ENCODE measurements at regions not wholly inside any gene's neighbourhood (a gene's known extent, or its start where the extent isn't known, plus 50 kb on each side); places are given as distances from the start of the nearest gene placed in this dataset.

GRCh38 chr22:34801221-34801620 lies 264.7 kb upstream of the ISX start:
- WGBS (ENCODE audit: insufficient coverage): 89% methylated on average over 11 of the region's 11 CpGs
- no peak overlapping the region for H2AFZ ChIP-seq (ENCODE audit: insufficient read depth, low read depth, low read length, poor library complexity, severe bottlenecking)
- H3K4me2 ChIP-seq (replicated peaks; ENCODE audit: low read depth, low read length, poor library complexity, severe bottlenecking): no peak overlapping the region
- no peak for TF ChIP-seq EZH2 (IDR thresholded peaks at IDR 0.05; ENCODE audit: borderline replicate concordance, insufficient read depth, low read depth, low read length, poor library complexity, severe bottlenecking)
- no peak for TF ChIP-seq CTCF (IDR thresholded peaks at IDR 0.05)
- no peak overlapping the region for H3K27ac ChIP-seq (ENCODE audit: low read length in 2 of 2)
- H3K4me1 ChIP-seq (ENCODE audit: control insufficient read depth in 2 of 2, insufficient read depth in 2 of 2, low read length in 2 of 2): no peaks in the 10 kb centered on the region
- H3K9ac ChIP-seq (ENCODE audit: low read length): no peak overlapping the region
- ATAC-seq (ENCODE audit: low read depth) (no peak), DNase-seq (no peak)
- H3K79me2 ChIP-seq (ENCODE audit: control insufficient read depth, insufficient read depth, low read length): no peaks in the 10 kb centered on the region
- intact Hi-C loops (cut with micrococcal nuclease): no loop called here
- Mint-ChIP-seq H3K9me3 (ENCODE audit: insufficient read depth) (no peaks in the 10 kb centered on the region), H3K4me3 (no peak overlapping the region), H3K27me3 (peaks cover 3% of the 10 kb centered on the region), H3K4me1 (no peaks in the 10 kb centered on the region), H3K27ac (no peak overlapping the region)
- H3K36me3 ChIP-seq (replicated peaks in 1 of 2; ENCODE audit: control extremely low read depth in 1 of 2, control insufficient read depth in 1 of 2, extremely low read depth in 1 of 2, insufficient read depth in 2 of 2, low read length in 1 of 2): no peaks in the 10 kb centered on the region
- H3K9me3 ChIP-seq (ENCODE audit: control extremely low read depth in 1 of 3, control insufficient read depth in 2 of 3, insufficient read depth in 1 of 3, low read length in 2 of 3): no peaks in the 10 kb centered on the region
- H3K4me3 ChIP-seq (ENCODE audit: control extremely low read depth in 1 of 5, extremely low read depth in 1 of 5, insufficient read depth in 1 of 5, low read depth in 2 of 5, low read length in 4 of 5): no peak overlapping the region
- H4K20me1 ChIP-seq (ENCODE audit: control insufficient read depth, insufficient read depth, low read length, poor library complexity, severe bottlenecking): no peaks in the 10 kb centered on the region
- POLR2A ChIA-PET: no interaction called here
- H3K27me3 ChIP-seq (replicated peaks in 1 of 4; ENCODE audit: control extremely low read depth in 1 of 4, control insufficient read depth in 3 of 4, insufficient read depth in 4 of 4, low read length in 3 of 4): no peaks in the 10 kb centered on the region
- CTCF ChIA-PET: no interaction called here

- H3K4me3 Mint-ChIP-seq: no peak overlapping the region
- DNase-seq: no peak
- H3K9me3 Mint-ChIP-seq (ENCODE audit: insufficient read depth): no peaks in the 10 kb centered on the region
- peaks cover 3% of the 10 kb centered on the region for H3K27me3 Mint-ChIP-seq
- Histone ChIP-seq H4K20me1 (ENCODE audit: control insufficient read depth, insufficient read depth, low read length, poor library complexity, severe bottlenecking) (no peaks in the 10 kb centered on the region), H3K9ac (ENCODE audit: low read length) (no peak overlapping the region), H3K4me3 (ENCODE audit: control extremely low read depth in 1 of 5, extremely low read depth in 1 of 5, insufficient read depth in 1 of 5, low read depth in 2 of 5, low read length in 4 of 5) (no peak overlapping the region), H3K9me3 (ENCODE audit: control extremely low read depth in 1 of 3, control insufficient read depth in 2 of 3, insufficient read depth in 1 of 3, low read length in 2 of 3) (no peaks in the 10 kb centered on the region), H3K4me1 (ENCODE audit: control insufficient read depth in 2 of 2, insufficient read depth in 2 of 2, low read length in 2 of 2) (no peaks in the 10 kb centered on the region), H3K4me2 (replicated peaks; ENCODE audit: low read depth, low read length, poor library complexity, severe bottlenecking) (no peak overlapping the region), H3K27me3 (replicated peaks in 1 of 4; ENCODE audit: control extremely low read depth in 1 of 4, control insufficient read depth in 3 of 4, insufficient read depth in 4 of 4, low read length in 3 of 4) (peaks cover 0 to 2% (median 0%) of the 10 kb centered on the region in 4 experiments), H3K36me3 (replicated peaks in 1 of 2; ENCODE audit: control extremely low read depth in 1 of 2, control insufficient read depth in 1 of 2, extremely low read depth in 1 of 2, insufficient read depth in 2 of 2, low read length in 1 of 2) (no peaks in the 10 kb centered on the region), H2AFZ (ENCODE audit: insufficient read depth, low read depth, low read length, poor library complexity, severe bottlenecking) (no peak overlapping the region), H3K79me2 (ENCODE audit: control insufficient read depth, insufficient read depth, low read length) (no peaks in the 10 kb centered on the region), H3K27ac (ENCODE audit: low read length in 2 of 2) (no peak overlapping the region)
- no peak for ATAC-seq (ENCODE audit: low read depth)
- TF ChIP-seq CTCF (IDR thresholded peaks at IDR 0.05): no peak
- no peak for TF ChIP-seq EZH2 (IDR thresholded peaks at IDR 0.05; ENCODE audit: borderline replicate concordance, insufficient read depth, low read depth, low read length, poor library complexity, severe bottlenecking)
- 100% methylated on average over 2 of the region's 3 CpGs for WGBS (ENCODE audit: insufficient coverage)
- intact Hi-C loops (cut with micrococcal nuclease): no loop called here
- ChIA-PET POLR2A (no interaction called here), CTCF (no interaction called here)
- no peaks in the 10 kb centered on the region for H3K4me1 Mint-ChIP-seq
- H3K27ac Mint-ChIP-seq: no peak overlapping the region
Measured at GRCh38 chr22:34804091-34804490, 261.9 kb upstream of the ISX start.

Measured in B cell (primary cell).